Stimulated activated CD4-positive, alpha-beta T cell treated with anti-CD3 and anti-CD28 coated beads, Interleukin-15, amount 100 ng/mL, for 48 hours (primary cell): ENCODE measurements at regions not wholly inside any gene's neighbourhood (a gene's known extent, or its start where the extent isn't known, plus 50 kb on each side); places are given as distances from the start of the nearest gene placed in this dataset.

Experiments
- DNase-seq, 2 donors: peaks; one replicate each; pipeline ENCODE4 v3.0.0-alpha.2; 2020; ENCODE audit warnings: low read depth in 2 of 2

DNA sequence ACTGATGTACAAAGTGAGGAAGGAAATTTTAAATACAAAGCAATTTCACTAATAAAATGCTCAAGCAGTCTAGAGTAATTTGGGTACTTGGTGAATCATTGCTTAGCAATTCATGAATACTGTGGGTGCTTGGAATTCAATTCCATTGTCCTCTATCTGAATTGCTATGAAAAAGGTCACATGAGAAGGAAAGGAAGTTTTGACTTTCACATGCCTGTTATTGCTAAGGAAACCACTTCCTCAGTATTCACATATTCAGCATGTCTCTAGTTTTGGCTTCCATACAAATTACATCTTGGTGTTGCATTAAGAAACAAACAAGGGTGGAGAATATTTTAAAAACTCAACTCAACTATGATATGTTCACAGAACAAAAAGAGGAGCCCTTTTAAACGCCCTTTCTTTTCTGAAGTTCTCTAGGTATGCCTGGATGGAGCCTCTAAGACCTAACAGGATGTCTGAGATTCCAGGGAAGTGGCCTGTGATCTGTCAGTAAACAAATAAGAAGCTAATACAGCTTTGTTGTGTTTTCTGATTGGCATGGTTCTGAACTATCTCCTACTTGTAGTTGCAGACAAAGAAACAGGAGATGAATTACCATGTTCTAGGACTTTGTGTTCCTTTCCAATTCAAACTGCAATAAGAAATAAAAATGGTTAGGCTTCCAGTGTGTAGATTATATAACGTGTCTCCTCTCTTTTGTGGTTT, 190.4 kb downstream of the OGFRL1 start:
- DNase-seq = no peak

DNA sequence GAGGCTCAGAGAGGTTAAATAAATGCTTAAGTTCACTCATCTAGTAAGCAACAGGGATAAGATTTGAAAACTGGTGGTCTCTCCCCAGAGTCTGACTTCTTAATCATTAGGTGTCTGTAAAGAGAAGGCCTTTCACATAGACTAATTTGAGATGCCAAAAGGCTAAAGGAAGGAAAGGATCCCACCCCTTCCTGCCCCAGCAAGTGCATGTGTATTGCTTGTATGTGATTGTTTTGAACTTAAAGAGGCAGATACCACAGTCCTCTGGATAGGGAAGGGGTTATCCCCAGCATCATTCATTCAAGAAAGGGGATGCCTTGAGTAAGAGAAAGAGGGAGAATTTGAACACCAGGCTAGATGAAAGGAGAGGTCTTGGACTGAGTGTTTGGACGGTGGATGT, 192.0 kb downstream of the OGFRL1 start:
- no peak for DNase-seq

DNA sequence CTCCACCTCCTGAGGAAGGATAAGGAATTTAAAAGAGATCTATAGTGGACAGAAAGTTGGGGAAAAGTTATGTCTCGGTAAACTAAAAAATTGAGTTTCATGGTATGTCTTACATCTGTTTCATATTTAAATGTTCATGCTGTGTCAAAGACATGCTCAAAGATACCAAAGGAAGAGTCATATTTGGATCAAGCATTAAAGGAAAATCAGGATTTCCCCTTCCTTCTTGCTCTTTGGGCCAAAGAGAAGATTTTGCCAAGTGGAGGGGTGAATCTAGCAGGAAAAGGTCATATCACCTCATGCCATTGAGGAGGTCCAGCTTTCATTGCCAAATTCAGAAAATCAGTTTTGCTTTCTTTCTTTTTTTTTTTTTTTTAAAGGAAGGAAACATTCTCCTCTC, 192.4 kb downstream of the OGFRL1 start:
- DNase-seq = no peak

DNA sequence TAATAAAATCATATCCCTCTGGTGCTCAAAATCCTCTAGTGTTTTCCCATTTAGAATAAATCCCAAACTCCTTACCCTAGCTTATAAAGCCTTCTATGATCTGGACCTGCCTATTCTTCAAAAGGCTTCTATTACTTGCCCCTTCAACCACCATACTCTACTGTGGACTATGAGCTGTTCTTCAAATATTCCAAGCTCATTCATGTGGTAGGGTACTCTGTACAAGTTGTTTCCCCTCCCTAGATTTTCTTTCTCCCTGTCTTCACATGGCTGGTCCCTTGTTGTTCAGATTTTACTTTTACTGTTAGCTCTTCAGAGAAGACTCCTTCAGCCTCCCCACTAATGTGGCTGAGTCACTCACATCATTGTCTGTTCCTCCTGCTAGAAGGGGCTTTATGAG, 193.2 kb downstream of the OGFRL1 start:
- no peak for DNase-seq

DNA sequence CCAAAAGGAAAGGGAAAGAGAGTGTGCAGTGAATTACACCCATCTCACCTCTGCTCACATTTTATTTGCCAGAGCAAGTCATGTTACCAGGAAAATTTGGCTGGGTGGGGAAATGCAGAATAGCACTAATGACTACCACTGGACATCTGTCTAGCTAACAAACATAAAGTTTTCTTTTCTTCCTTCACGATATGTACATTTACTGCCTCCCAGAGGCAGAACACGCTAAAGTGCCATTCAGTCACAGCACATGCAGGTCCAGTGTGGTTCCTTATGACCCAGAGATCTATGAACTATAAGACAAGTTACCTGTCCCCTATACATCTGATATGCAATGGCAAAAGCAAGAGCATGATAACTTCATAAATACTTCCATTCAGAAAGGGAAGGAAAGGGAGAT, 194.1 kb downstream of the OGFRL1 start:
- no peak for DNase-seq

DNA sequence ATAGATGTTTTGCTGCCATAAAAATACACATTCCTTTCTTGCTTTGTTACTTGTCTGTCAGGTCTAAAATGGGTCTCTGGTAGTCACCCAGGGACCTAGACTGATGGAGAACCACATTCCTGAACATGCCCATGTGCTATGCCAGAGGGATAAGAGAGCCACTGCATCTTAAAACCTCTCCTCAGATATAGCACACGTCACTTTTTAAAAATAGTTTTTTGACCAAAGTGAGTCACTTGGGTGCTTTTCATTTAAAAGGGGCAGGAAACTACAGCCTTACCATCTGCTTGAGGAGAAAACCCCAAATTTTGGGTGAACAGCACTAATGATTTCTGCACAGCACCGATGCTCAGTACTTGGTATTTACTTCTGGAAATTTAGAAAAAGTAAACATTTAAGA, 197.8 kb downstream of the OGFRL1 start:
- DNase-seq = no peak

DNA sequence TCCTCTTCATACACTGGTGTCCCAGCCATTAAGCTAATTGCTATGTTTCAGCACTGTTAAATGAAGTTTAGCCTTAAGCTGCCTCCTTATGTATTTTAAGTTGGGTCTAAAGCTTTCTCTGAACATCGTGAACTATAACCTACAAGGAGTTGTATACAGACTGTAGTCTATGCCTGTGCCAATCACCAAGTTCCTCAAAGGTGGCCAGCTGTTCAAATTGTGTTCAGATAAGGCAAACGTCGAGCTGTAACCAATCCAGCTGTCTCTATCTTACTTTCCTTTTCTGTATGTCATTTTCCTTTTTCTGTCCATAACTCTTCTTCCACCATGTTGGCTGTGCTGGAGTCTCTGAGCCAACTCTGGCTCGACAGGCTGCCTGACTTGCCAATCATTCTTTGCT, 199.6 kb downstream of the OGFRL1 start:
- DNase-seq = no peak

DNA sequence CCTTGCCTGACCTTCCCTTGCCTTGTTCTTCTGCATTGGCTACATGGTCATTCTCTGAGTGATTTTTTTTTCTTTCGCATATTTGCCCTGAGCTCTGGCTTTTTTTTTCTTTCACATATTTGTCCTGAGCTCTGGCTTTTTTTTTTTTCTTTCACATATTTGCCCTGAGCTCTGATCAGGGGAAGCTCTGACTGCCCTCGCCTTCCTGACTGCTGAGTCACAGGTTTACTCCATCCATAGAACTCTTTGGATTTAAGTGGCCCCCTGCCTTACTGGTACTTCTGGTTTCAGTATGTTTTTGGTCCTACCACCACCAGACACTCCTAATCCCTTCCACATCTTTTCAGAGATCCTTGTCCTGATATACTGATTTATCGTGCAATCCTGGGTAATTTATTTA, 201.1 kb downstream of the OGFRL1 start:
- no peak for DNase-seq

DNA sequence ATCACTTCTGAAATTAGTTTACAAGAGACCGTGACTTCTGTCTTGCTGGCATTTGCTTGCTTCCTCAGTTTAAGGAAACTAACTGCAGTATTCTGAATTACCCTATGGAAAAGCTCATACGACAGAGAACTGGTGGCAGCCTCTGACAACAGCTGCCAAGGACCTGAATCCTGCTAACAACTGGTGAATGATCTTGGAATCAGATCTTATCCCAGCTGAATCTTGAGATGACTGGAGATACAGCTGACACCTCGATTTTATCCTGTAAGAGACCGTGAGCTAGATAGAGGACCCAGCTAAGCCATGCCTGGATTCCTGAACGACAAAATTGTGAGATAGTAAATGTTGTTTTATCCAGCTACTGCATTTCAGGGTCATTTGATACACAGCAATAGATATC, 202.3 kb downstream of the OGFRL1 start:
- DNase-seq = no peak

DNA sequence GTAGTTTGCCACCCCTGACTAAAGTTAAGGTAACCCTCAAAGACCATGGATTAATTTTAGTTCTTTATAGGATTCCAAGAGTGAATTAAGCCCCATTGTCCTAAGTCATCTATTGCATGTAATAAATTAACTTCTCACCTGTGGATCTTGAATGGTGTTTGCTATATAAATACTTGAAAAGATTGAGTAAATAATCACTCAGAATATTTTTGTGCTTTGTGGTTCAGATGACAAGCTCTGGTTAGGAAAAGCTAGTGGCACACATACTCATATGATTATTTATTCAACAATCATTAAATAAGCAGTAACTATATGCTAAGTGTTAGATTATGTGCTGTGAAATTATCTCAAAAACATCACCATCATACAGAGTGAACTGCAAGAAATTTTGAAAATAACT, 203.2 kb downstream of the OGFRL1 start:
- DNase-seq = no peak

DNA sequence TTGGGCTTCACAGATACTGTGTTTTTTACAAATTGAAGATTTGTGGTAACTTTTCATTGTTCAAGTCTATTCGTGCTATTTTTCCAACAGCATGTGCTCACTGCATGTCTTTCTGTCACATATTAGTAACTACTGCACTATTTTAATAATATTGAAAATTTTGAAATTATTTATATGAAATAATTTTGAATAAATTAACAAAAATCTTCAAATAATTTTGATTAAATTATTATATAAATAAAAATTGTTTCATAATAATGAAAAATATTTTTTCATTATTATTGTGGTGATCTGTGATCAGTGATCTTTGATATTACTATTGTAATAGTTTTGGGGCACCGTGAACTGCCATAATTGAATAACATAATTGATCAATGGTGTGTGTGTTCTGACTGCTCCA, 204.1 kb downstream of the OGFRL1 start:
- no peak for DNase-seq

DNA sequence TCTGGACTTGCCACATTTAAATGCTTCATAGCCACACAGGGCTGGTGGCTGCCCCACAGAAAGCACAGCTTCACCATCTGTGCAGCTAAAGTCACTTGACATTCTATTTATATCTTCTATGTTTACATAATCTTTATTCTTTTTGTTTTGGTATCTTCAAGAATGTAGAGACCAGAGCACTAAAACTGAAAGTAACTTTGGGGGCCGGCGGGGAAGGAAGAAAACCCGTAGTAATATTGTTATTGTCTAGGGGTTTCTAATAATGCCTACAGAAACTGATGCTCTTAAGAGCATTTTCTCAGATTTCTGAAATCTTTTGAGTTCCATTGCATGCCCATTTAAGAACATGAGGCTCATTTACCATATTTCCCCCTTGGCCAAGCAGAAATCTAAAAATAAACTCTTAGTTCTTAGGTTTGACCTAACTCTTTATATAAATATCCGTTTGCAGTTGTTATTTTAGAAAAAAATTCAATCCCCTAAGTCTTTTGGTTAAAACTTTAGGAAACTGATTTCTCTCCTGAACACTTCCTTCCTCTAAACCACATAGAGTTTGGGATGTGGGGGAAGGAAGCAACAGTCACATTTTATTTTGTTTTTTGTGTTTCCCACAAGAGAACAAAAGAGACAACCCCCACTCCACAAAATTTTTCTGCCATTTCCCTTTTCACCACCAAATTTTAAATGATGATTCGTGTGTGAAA, 207.6 kb downstream of the OGFRL1 start:
- DNase-seq = no peak

DNA sequence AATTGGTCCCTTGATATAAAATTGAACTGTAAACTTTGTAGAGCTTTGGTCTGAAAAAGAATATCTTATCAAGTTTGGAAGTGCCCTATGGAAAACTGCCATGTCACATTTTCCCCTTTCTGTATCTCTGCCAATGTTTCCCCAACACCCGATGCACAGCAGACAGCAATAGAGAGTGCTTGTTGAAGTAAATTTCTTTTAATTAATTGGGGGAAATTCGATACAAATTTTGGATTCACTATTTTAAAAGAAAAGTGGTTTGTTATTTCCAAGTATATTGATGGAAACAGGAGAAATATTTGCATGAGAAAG, 208.1 kb downstream of the OGFRL1 start:
- DNase-seq = no peak

DNA sequence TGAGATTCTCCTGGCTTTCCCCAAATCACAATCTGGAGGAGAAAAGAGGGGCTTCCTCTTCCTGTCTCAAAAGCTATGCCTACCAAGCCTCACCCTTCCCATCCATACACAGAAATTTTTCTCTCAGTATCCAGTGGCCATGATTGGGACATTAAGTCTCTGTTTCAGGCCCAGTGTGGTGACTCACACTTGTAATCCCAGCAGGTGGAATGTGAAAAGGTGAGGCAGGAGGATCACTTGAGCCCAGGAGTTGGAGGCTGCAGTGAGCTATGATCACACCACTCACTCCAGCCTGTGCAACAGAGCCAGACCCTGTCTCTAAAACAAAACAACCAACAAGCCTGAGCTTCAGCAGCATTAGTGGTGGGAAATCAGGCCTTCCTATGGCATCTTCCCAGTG, 210.0 kb downstream of the OGFRL1 start:
- DNase-seq = no peak

DNA sequence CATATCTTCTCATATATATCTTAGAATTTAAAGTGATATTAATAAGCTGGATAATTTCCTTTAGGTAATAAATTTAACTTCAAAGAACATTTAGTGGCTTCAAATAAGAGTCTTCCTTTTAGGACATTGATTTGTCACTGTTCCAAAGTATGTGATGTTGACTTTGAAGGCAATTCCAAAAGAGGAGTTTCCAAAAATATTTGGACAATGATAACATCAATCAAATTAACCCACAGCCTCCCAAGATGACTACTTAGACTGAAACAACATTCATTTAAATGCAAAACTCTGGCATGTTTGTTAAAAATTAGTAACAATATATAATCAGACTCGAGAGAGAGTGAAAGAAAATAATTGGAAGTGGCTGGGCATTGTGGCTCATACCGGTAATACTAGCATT, 211.1 kb downstream of the OGFRL1 start:
- no peak for DNase-seq

DNA sequence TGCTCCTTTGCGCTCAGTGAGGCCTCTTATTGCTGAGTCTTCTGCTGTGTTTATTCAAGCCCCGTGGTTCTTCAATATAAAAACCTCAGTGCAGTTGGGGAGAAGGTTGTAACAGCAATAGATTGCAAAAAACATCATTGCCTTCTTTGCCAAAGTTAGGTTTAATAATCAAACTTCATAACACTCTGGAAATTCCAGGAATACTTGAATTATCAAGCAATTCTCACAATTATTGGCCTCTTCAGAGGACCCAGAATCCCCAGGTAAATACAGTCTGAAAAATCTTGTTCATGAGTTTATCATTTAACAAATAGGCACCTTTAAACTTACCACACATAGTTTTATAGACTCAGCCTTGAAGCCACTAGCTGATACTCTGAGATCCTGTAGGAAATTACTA, 213.6 kb downstream of the OGFRL1 start:
- DNase-seq = no peak

DNA sequence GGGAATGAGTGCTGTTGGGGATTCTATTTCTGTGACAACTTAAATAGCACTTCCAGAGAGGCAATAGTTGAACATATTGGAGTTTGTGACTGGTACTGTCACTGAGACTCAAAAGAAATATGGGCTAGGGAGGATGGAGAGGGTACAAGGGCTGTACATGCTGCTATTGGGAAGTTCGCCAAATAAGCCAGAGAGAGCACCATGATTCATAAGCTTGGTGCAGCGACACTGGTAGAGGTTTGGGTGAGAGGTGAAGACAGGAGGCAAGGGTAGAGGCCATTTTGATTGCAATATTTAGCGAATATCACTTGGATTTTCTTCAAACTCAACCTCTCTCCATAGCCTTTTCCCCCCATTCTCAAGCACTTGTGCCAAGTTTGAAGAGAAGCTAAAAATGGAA, 214.3 kb downstream of the OGFRL1 start:
- no peak for DNase-seq

DNA sequence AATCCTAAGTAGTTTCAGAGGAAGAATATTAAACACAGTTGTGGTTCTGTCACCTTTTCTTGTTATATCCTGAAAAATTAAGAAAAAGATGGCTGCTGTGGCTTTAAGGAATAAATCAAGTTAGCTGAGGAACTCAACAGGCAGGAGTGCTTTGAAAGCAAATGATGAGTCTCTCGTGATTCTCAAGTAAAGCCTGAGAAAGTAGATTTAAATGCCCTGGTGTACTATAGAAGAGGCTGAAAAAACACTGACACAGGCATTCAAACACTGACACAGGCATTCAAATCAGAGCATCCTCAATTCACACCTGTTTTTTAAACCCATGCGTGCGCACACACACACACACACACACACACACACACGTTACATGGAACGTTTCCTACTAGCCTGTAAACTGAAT, 218.6 kb downstream of the OGFRL1 start:
- no peak for DNase-seq

DNA sequence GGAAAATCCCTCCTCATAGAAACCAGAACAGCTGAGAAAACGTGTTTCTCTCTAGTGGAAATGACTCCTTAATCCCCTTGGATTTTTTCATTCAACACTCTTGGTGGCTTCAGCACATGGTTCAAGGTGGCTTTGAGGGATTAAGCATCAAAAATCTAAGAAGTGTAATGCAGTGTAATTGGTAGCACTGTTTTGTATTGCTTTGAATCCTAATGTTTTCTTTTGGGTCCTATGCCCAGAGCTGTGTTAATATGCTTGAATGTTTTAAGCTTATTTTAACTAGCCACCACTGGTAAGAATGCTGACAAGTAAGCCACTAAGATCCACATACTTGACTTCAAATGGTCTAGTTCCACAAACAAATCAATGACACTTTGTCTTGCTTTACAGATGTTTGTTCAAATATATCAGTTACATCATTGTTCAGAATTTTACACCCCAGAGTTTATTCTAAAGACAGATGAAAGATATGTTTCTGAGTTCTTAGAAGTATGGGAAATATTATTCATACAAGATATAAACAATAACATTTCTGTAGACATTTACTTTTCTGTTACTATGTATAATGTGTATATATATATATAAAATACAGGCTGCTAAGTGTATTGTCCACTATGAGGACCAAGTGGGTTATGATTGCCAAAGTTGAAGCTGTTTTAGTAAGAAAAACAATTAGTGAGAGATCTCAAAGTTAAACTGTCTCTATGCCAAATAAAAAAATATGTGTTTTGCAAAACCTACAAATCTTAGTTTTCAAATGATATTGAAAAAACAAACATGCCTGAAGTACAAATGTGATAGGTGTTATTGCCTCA, 220.8 kb downstream of the OGFRL1 start:
- no peak for DNase-seq

DNA sequence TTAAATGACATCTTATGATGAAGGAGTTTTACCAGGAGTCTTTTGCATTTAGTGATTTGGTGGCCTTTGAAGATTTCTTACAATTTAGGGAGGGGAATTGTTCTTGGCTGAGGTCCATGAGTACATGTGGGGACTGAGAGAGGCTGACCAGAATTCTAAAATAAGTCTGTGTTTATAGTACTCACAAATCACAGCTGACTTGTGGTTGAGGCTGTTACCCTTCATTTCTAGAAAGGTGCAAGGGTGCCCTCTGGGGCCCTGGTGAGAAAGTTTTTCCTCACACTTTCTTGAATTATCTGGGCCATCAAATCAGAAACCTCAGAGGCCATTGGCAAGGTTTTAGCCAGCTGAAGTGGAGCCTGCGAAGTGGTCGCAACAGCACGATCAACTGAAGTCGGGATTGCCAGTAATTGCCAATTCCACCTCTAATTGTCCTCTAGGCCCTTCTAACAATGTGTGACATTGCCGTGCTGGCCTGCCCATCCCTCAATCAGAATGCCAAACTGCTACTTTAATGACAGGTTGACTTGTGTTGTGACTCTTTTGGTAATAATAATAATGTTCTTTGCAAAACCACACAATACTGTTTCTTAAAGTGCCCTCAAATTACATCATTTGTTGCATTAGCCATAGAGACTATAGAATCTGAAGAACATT, 221.6 kb downstream of the OGFRL1 start:
- DNase-seq = no peak

DNA sequence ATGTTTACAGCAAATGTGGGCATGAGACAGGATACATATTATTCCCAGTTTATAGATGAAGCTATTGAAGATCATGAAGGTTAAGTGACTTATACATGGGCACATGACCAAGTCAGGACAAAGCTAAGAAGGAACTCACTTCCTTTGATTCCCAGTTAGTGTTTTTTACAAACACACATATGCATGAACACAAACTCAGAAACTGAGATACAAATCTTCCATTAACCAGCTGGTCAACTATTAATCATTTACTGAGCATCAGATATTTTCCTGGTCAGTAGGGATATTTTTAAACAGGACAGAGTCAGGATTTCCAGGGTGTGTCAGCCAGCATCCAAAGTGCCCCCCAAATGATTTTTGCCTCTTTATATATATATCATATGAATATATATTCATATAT, 222.2 kb downstream of the OGFRL1 start:
- no peak for DNase-seq

DNA sequence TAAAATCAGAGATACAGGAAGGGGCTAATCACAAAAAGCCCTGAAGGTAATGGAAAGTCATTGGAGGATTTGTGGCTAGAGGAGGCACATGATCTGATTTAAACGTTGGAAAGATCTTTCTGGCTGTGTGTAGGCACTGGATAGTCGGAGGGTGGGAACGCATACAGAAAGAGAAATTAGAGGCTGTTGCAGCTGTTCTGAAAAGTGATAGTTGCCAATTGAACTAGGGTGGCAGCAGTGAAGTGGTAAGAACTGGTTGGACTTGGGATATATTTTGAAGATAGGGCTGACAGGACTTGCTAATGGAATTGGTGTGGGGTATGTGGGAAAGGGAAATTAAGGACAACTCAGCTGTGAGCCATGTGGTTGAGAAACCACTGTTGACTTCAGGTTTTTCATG, 223.6 kb downstream of the OGFRL1 start:
- DNase-seq = no peak

DNA sequence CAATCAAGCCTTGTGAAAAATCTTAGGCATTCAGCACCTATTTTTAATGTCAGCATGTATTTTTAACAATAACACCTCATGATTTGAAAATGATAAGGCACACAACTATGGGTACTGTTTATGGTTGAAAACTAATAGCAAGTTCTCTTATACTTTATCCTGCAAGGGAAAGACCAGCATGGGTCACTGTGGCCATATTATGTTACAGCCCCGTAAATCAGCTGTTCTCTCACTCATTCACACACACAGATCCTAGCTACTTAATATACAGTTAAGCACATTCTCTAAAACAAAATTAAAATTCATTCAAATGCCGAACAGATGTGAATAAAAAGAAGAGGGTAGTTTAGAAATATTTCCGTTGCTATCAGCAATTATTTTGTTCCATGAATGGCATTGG, 224.4 kb downstream of the OGFRL1 start:
- no peak for DNase-seq
